Esophagus squamous epithelium (tissue), 4 donors: ENCODE measurements at regions not wholly inside any gene's neighbourhood (a gene's known extent, or its start where the extent isn't known, plus 50 kb on each side); places are given as distances from the start of the nearest gene placed in this dataset.

Source experiments
- CTCF ChIP-seq, 6 experiments: fragments of 450-650 bp in 4 of 6; fragments of 200-600 bp in 2 of 6; sonication (generic) in 2 of 6; IDR thresholded peaks; one replicate each; pipeline ENCODE4 v1.5.1; 2016 to 2019; ENCODE audit warnings: antibody characterized with exemption in 6 of 6, mild to moderate bottlenecking in 4 of 6, moderate library complexity in 4 of 6
- POLR2A ChIP-seq, 4 donors: fragments of 450-650 bp; IDR thresholded peaks; one replicate each; pipeline ENCODE4 v1.6.1; 2017; ENCODE audit warnings: antibody characterized with exemption in 4 of 4, mild to moderate bottlenecking in 4 of 4, moderate library complexity in 3 of 4

- TF ChIP-seq CTCF (IDR thresholded peaks at IDR 0.05) (no peak), POLR2A (IDR thresholded peaks at IDR 0.05) (no peak)
Observed at GRCh38 chr12:91396293-91396692, 213.7 kb upstream of the DCN start.
